ENCODE measurements at regions not wholly inside any gene's neighbourhood (a gene's known extent, or its start where the extent isn't known, plus 50 kb on each side); places are given as distances from the start of the nearest gene placed in this dataset.

DNA sequence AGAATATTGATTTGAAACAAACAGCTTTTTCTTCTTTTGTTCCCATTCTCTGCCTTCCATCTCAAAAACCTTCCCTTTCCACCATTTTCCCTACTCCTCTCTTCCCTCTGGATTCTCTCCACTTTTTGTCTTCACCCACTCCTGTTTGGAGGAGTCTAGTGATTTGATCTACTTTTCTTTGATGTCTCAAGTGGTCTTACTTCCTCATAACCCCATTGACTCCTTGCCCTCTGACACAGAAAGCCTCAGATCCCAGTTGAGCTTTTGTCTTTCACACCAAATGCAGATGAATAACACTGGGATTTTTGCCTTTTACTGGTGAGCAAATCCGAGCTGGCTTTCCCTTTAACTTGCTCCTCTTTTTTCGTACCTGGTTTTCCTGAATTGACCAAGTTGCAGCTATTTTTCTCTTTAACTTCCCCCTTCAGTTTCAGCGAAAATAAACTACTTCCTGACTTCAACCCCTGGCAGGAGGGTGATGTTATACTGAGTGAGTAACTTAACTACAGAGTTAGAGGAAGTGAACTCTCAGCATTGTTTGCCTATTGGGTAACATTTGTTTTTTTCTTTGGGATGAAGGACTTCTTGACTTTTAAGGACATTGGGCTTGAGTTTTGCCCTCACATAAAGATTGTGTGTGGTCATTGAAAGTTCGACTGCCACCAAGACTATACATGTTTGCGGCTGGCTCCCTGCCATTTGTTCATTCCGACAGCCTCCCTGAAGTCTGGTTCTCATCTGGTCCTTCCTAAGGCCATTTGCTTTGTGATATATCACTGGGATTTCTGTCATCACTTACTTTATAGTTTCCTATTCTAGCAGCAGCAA is 392.8 kb upstream of the NR3C2 start:
- ATAC-seq (peak; percentile 89), DNase-seq (peak; percentile 52 to 80 (median 63))
- Histone ChIP-seq H3K4me3 (peak overlapping the region in 1 of 2 donors; percentile 10), H3K4me1 (no peaks in the 10 kb centered on the region), H3K9me3 (peaks cover 0 to under 1% of the 10 kb centered on the region in 2 donors), H3K36me3 (no peaks in the 10 kb centered on the region), H3K27ac (peak overlapping the region; percentile 63 to 76), H3K27me3 (no peaks in the 10 kb centered on the region)
- TF ChIP-seq, protein P1, sequence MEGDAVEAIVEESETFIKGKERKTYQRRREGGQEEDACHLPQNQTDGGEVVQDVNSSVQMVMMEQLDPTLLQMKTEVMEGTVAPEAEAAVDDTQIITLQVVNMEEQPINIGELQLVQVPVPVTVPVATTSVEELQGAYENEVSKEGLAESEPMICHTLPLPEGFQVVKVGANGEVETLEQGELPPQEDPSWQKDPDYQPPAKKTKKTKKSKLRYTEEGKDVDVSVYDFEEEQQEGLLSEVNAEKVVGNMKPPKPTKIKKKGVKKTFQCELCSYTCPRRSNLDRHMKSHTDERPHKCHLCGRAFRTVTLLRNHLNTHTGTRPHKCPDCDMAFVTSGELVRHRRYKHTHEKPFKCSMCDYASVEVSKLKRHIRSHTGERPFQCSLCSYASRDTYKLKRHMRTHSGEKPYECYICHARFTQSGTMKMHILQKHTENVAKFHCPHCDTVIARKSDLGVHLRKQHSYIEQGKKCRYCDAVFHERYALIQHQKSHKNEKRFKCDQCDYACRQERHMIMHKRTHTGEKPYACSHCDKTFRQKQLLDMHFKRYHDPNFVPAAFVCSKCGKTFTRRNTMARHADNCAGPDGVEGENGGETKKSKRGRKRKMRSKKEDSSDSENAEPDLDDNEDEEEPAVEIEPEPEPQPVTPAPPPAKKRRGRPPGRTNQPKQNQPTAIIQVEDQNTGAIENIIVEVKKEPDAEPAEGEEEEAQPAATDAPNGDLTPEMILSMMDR (IDR thresholded peaks at IDR 0.05), result no peak
- intact Hi-C loops (cut with DNase I), result no loop called here

DNA sequence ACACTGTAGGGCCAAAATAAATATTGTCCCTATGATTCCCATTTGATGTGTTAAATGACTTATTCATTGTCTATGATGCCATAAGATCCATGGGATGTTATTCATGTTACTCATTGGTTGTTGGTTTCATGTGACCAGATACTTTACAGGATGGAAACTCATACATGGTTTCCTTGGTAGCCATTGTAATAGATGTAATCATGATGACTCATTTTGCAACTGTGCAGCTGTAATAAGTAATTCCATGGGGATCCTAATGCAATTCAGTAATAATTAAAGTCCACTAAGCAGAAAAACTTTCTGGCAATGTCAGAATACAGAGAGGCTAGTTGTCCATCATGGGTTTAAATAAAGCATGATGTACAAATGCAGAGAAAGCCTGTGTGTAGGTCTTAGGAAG is 389.7 kb upstream of the NR3C2 start:
- intact Hi-C loops (cut with DNase I), result no loop called here
- H3K27ac ChIP-seq, result peak overlapping the region in 1 of 2 donors; percentile 66
- ATAC-seq (peak; percentile 31), DNase-seq (no peak)
- peaks cover 0 to 6% of the 10 kb centered on the region in 2 donors for H3K9me3 ChIP-seq
- TF ChIP-seq, protein P1 (IDR thresholded peaks at IDR 0.05), result no peak
- no peaks in the 10 kb centered on the region for H3K27me3 ChIP-seq
- no peaks in the 10 kb centered on the region for H3K4me1 ChIP-seq
- H3K36me3 ChIP-seq, result no peaks in the 10 kb centered on the region
- H3K4me3 ChIP-seq, result peak overlapping the region in 1 of 2 donors; percentile 10

DNA sequence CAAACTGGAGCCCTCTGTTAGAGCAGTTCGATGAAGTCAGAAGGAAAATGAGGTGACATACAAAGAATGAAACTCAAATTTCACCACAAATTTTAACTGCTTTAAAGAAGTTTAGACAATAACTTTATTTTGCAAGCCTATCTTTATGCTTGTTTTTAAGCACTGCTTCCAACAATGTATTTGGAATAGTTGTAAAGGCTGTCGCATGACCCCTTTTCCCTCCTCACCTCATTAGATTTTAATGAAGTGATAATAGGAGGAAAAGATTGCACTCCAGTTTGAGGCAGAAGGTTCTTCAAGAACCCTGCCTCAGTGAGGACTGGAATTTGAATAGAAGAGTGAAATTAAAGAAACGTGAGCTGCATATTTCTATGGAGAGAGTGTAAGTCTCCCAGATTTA is 386.1 kb upstream of the NR3C2 start:
- Histone ChIP-seq H3K27ac (no peak overlapping the region), H3K9me3 (peaks cover 0 to 6% of the 10 kb centered on the region in 2 donors), H3K4me1 (no peaks in the 10 kb centered on the region), H3K4me3 (no peak overlapping the region), H3K27me3 (no peaks in the 10 kb centered on the region), H3K36me3 (no peaks in the 10 kb centered on the region)
- TF ChIP-seq, protein P1 (IDR thresholded peaks at IDR 0.05), result no peak
- peak in 2 of 4 donors; percentile 43 to 54 for DNase-seq
- intact Hi-C loops (cut with DNase I), result no loop called here
- no peak for ATAC-seq

DNA sequence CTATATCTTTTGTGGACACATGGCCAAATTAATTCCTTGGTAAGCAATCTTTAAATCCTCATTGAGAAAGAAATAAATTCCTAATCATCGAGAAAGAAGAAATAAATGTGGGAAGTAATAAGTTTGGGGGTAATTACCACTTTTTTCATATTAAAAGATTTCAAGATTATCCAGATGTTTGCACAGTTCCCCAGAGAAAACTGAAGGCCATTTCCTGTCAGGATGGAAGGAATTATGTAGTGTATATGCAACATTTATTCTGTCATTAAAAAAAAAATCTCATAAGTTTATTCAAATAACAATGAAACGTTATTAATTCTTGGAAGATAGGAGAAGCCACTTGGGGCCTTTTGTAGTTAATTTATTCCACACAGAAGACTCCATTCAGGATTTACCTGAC is 385.6 kb upstream of the NR3C2 start:
- no peak overlapping the region for H3K27ac ChIP-seq

DNA sequence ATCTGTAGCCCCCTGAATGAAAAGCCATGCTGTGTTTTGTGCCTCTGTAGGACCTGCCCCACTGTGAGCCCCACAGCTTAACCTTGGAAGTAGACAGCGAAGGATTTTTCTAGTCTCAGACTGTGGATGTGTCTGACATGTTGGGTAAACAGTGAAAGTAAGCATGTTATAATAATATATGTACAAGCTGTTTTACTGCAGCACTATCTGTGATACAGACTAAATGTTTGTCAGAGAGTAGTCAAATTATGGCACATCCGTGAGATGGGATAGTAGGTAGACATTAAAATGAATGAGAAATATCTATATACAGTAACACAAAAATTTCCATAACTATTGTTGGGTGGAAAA is 381.2 kb upstream of the NR3C2 start:
- DNase-seq (no peak), ATAC-seq (no peak)
- H3K27ac ChIP-seq, result no peak overlapping the region
- no peaks in the 10 kb centered on the region for H3K4me1 ChIP-seq
- TF ChIP-seq, protein P1 (IDR thresholded peaks at IDR 0.05), result no peak
- no peaks in the 10 kb centered on the region for H3K36me3 ChIP-seq
- intact Hi-C loops (cut with DNase I), result no loop called here
- no peaks in the 10 kb centered on the region for H3K27me3 ChIP-seq
- H3K9me3 ChIP-seq, result no peaks in the 10 kb centered on the region
- H3K4me3 ChIP-seq, result no peak overlapping the region

More for the DNA sequence above, 385.6 kb upstream of the NR3C2 start:
- DNase-seq (no peak), ATAC-seq (no peak)
- H3K27me3 ChIP-seq, result no peaks in the 10 kb centered on the region
- TF ChIP-seq, protein P1 (IDR thresholded peaks at IDR 0.05), result no peak
- no peak overlapping the region for H3K4me3 ChIP-seq
- H3K9me3 ChIP-seq, result peaks cover 0 to 6% of the 10 kb centered on the region in 2 donors
- H3K4me1 ChIP-seq, result no peaks in the 10 kb centered on the region
- intact Hi-C loops (cut with DNase I), result no loop called here
- no peaks in the 10 kb centered on the region for H3K36me3 ChIP-seq
